ENCODE measurements at regions not wholly inside any gene's neighbourhood (a gene's known extent, or its start where the extent isn't known, plus 50 kb on each side); places are given as distances from the start of the nearest gene placed in this dataset.

- no peak overlapping the region for H3K4me2 ChIP-seq (ENCODE audit: insufficient read depth, low read length)
- H3K9ac ChIP-seq (ENCODE audit: insufficient read depth in 1 of 2, low read depth in 2 of 2, low read length in 2 of 2): no peak overlapping the region
- no peaks in the 10 kb centered on the region for H3K36me3 ChIP-seq (ENCODE audit: control insufficient read depth, insufficient read depth, low read length)
- H3K79me2 ChIP-seq (ENCODE audit: control insufficient read depth, insufficient read depth, low read length): no peaks in the 10 kb centered on the region
- H3K9me1 ChIP-seq (ENCODE audit: control insufficient read depth, insufficient read depth, low read length): no peaks in the 10 kb centered on the region
- ATAC-seq: no peak
- no peak overlapping the region for H3K4me3 ChIP-seq
- intact Hi-C loops (cut with micrococcal nuclease): no loop called here
- no peak for TF ChIP-seq MEF2A (IDR thresholded peaks at IDR 0.05; ENCODE audit: control insufficient read depth, low read depth, low read length)
- no peak for TF ChIP-seq NBN (IDR thresholded peaks at IDR 0.05; ENCODE audit: low read depth)
- no peak for TF ChIP-seq KLF1 (tag; IDR thresholded peaks at IDR 0.05)
- TF ChIP-seq CBX2 (IDR thresholded peaks at IDR 0.05; ENCODE audit: insufficient read depth, low read length, poor library complexity, severe bottlenecking): no peak
- no peak for TF ChIP-seq ZBED1 (IDR thresholded peaks at IDR 0.05)
- no peak for TF ChIP-seq HMGN3 (IDR thresholded peaks at IDR 0.05; ENCODE audit: borderline replicate concordance, extremely low read depth, insufficient read length, low read depth, low read length)
- TF ChIP-seq YY1 (IDR thresholded peaks at IDR 0.05; ENCODE audit: borderline replicate concordance in 1 of 3, control insufficient read depth in 1 of 3, extremely low read depth in 1 of 3, insufficient read depth in 3 of 3, insufficient read length in 1 of 3, insufficient replicate concordance in 2 of 3, low read depth in 1 of 3, low read length in 2 of 3): no peak
- no peak for TF ChIP-seq TAF9B (IDR thresholded peaks at IDR 0.05; ENCODE audit: partially characterized antibody)
- TF ChIP-seq SOX6 (IDR thresholded peaks at IDR 0.05): no peak
- no peak for TF ChIP-seq ZNF384 (IDR thresholded peaks at IDR 0.05; ENCODE audit: low read depth, low read length)
- no peak overlapping the region for H2AFZ ChIP-seq (ENCODE audit: low read depth, low read length)
- DNase-seq (ENCODE audit: extremely low read depth in 1 of 4, low spot score in 3 of 4): no peak
- in situ Hi-C loops (cut with MboI): no loop called here
- H3K27me3 ChIP-seq (ENCODE audit: control insufficient read depth in 2 of 2, insufficient read depth in 2 of 2, low read length in 2 of 2): no peaks in the 10 kb centered on the region
- ChIA-PET POLR2A (no interaction called here), CTCF (ENCODE audit: low intra/inter-chr PET ratio) (no interaction called here)
- no peak for FAIRE-seq
- no peaks in the 10 kb centered on the region for H4K20me1 ChIP-seq (replicated peaks; ENCODE audit: control insufficient read depth, insufficient read depth, low read length)
- H3K9me3 ChIP-seq (replicated peaks; ENCODE audit: control insufficient read depth, insufficient read depth, low read depth, low read length): no peaks in the 10 kb centered on the region
- H3K27ac ChIP-seq (ENCODE audit: extremely low read depth, low read depth, low read length): no peak overlapping the region
- H3K4me1 ChIP-seq (replicated peaks in 1 of 2; ENCODE audit: control insufficient read depth in 2 of 2, insufficient read depth in 2 of 2, low read length in 2 of 2): no peaks in the 10 kb centered on the region
- WGBS (ENCODE audit: insufficient coverage, low coverage, missing lambda C conversion rate): 0% methylated on average over 1 of the region's 1 CpG
- no TSS peak for BruUV-seq (replicated peaks)
Measured at GRCh38 chr2:79452651-79453050, 60.2 kb upstream of the CTNNA2 start.
